OCI-LY1 (cell line): ENCODE measurements at regions not wholly inside any gene's neighbourhood (a gene's known extent, or its start where the extent isn't known, plus 50 kb on each side); places are given as distances from the start of the nearest gene placed in this dataset.

ENCODE experiments used
- CTCF ChIP-seq: fragments of 200-600 bp; sonication (generic), shearing (Covaris generic); IDR thresholded peaks from 2 replicates; pipeline ENCODE4 v1.5.1; 2017; ENCODE audit warnings: mild to moderate bottlenecking, antibody characterized with exemption, low read length, moderate library complexity, mixed read lengths
- EZH2 ChIP-seq: fragments of 200-600 bp; sonication (generic), shearing (Covaris generic); IDR thresholded peaks from 2 replicates; pipeline ENCODE4 v1.8.0; 2017; ENCODE audit warnings: borderline replicate concordance, mixed run types, mild to moderate bottlenecking, antibody characterized with exemption, low read length, moderate library complexity, mixed read lengths

- TF ChIP-seq CTCF (no peak), EZH2 (no peak)
Measured at GRCh38 chr21:32108566-32108965, 170.3 kb downstream of the MIS18A start.
